ENCODE measurements at regions not wholly inside any gene's neighbourhood (a gene's known extent, or its start where the extent isn't known, plus 50 kb on each side); places are given as distances from the start of the nearest gene placed in this dataset.
"Not testable (repeated sequence)": the region's sequence is repeated elsewhere in the genome, so short reads cannot be mapped to it uniquely, and the experiment has no call there.

GRCh38 chr9:7500521-7500920 lies 299.1 kb downstream of the DMAC1 start:
- no peak for DNase-seq (ENCODE audit: extremely low read depth, low read depth)

DNA sequence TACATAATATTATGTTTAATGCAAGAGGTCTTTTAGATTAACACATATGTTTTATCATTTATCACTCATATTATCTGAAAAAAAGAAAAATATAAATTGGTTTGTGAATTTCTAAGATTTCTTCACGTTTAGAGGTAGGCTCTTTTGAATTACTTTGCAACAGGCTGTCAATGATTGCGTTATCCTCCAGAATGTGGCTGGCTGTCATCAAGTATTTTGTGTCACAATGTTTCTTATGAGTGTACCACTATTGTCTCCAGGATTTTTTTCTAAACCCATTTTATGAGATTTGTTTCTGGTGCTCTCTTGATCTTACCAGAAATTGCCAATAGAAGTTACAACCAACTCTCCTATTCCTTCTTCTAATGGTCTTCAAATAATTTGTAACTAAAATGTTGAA lies 307.9 kb downstream of the DMAC1 start:
- H3K4me3 ChIP-seq (replicated peaks; ENCODE audit: low read depth, low read length) = no peak overlapping the region
- TF ChIP-seq, protein P1, sequence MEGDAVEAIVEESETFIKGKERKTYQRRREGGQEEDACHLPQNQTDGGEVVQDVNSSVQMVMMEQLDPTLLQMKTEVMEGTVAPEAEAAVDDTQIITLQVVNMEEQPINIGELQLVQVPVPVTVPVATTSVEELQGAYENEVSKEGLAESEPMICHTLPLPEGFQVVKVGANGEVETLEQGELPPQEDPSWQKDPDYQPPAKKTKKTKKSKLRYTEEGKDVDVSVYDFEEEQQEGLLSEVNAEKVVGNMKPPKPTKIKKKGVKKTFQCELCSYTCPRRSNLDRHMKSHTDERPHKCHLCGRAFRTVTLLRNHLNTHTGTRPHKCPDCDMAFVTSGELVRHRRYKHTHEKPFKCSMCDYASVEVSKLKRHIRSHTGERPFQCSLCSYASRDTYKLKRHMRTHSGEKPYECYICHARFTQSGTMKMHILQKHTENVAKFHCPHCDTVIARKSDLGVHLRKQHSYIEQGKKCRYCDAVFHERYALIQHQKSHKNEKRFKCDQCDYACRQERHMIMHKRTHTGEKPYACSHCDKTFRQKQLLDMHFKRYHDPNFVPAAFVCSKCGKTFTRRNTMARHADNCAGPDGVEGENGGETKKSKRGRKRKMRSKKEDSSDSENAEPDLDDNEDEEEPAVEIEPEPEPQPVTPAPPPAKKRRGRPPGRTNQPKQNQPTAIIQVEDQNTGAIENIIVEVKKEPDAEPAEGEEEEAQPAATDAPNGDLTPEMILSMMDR (IDR thresholded peaks at IDR 0.05; ENCODE audit: low read depth, low read length, missing control alignments) = no peak
- no peak for DNase-seq (ENCODE audit: extremely low read depth, low read depth)

More at GRCh38 chr9:7500521-7500920, 299.1 kb downstream of the DMAC1 start:
- TF ChIP-seq, protein P1 (IDR thresholded peaks at IDR 0.05; ENCODE audit: low read depth, low read length, missing control alignments) = no peak
- H3K4me3 ChIP-seq (replicated peaks; ENCODE audit: low read depth, low read length) = no peak overlapping the region

GRCh38 chr9:7490317-7491108 lies 309.1 kb downstream of the DMAC1 start:
- no peak overlapping the region for H3K4me3 ChIP-seq (replicated peaks; ENCODE audit: low read depth, low read length)
- TF ChIP-seq, protein P1 (IDR thresholded peaks at IDR 0.05; ENCODE audit: low read depth, low read length, missing control alignments) = no peak
- no peak for DNase-seq (ENCODE audit: extremely low read depth, low read depth)

GRCh38 chr9:7489036-7489435 lies 310.5 kb downstream of the DMAC1 start:
- no peak overlapping the region for H3K4me3 ChIP-seq (replicated peaks; ENCODE audit: low read depth, low read length)
- no peak for DNase-seq (ENCODE audit: extremely low read depth, low read depth)
- TF ChIP-seq, protein P1 (IDR thresholded peaks at IDR 0.05; ENCODE audit: low read depth, low read length, missing control alignments) = no peak

DNA sequence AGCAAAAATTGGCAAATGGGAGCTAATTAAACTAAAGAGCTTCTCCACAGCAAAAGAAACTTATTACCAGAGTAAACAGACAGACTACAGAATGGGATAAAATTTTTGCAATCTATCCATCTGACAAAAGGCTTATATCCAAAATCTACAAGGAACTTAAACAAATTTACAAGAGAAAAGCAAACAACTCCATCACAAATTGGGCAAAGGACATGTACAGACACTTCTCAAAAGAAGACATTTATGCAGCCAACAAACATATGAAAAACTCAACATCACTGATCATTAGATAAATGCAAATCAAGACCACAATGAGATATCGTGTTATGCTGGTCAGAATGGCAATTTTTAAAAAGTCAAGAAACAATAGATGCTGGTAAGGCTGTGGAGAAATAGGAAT lies 315.6 kb downstream of the DMAC1 start:
- H3K4me3 ChIP-seq (replicated peaks; ENCODE audit: low read depth, low read length); DNase-seq (ENCODE audit: extremely low read depth, low read depth): not testable (repeated sequence)

GRCh38 chr9:7481570-7481969 lies 318.0 kb downstream of the DMAC1 start:
- TF ChIP-seq, protein P1 (IDR thresholded peaks at IDR 0.05; ENCODE audit: low read depth, low read length, missing control alignments) = no peak
- H3K4me3 ChIP-seq (replicated peaks; ENCODE audit: low read depth, low read length) = no peak overlapping the region

DNA sequence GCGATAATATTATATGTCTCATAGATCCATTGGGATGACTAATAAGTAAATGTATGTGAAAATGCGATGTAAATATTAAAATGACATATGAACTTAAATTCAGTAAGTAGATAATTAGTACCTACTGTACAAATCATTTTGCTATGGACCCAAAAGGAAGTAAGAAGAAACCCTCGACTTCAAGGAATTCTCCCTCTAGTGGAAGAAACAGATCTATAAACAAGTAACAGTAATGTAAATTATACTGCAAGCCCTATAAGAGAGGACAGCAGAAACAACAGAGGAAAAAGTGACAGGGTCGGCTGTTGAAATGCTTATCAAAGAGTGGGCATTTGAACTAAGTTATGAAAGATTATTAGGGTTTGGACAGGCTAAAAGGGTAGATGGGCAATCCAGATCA lies 320.3 kb downstream of the DMAC1 start:
- no peak overlapping the region for H3K4me3 ChIP-seq (replicated peaks; ENCODE audit: low read depth, low read length)
- DNase-seq (ENCODE audit: extremely low read depth, low read depth) = no peak
- TF ChIP-seq, protein P1 (IDR thresholded peaks at IDR 0.05; ENCODE audit: low read depth, low read length, missing control alignments) = no peak

More at GRCh38 chr9:7481570-7481969, 318.0 kb downstream of the DMAC1 start:
- DNase-seq (ENCODE audit: extremely low read depth, low read depth) = no peak

All from HFF-Myc (cell line).